Peyer's patch (tissue), 4 donors: ENCODE measurements at regions not wholly inside any gene's neighbourhood (a gene's known extent, or its start where the extent isn't known, plus 50 kb on each side); places are given as distances from the start of the nearest gene placed in this dataset.

ENCODE experiments used
- CTCF ChIP-seq, 6 experiments: fragments of 450-650 bp in 4 of 6; fragments of 200-600 bp in 2 of 6; sonication (generic) in 1 of 6; IDR thresholded peaks; one replicate each; pipeline ENCODE4 v1.5.1; 2017 to 2019; ENCODE audit warnings: antibody characterized with exemption in 6 of 6, mild to moderate bottlenecking in 3 of 6, moderate library complexity in 1 of 6
- POLR2A ChIP-seq, 2 donors: fragments of 450-650 bp; IDR thresholded peaks; one replicate each; pipeline ENCODE4 v1.5.1; 2017; ENCODE audit warnings: antibody characterized with exemption in 2 of 2, mild to moderate bottlenecking in 2 of 2, moderate library complexity in 2 of 2

GRCh38 chr11:25625094-25625493 lies 706.8 kb upstream of the ANO3 start:
- TF ChIP-seq CTCF (IDR thresholded peaks at IDR 0.05) (no peak), POLR2A (IDR thresholded peaks at IDR 0.05) (no peak)
